ENCODE measurements at regions not wholly inside any gene's neighbourhood (a gene's known extent, or its start where the extent isn't known, plus 50 kb on each side); places are given as distances from the start of the nearest gene placed in this dataset.

DNA sequence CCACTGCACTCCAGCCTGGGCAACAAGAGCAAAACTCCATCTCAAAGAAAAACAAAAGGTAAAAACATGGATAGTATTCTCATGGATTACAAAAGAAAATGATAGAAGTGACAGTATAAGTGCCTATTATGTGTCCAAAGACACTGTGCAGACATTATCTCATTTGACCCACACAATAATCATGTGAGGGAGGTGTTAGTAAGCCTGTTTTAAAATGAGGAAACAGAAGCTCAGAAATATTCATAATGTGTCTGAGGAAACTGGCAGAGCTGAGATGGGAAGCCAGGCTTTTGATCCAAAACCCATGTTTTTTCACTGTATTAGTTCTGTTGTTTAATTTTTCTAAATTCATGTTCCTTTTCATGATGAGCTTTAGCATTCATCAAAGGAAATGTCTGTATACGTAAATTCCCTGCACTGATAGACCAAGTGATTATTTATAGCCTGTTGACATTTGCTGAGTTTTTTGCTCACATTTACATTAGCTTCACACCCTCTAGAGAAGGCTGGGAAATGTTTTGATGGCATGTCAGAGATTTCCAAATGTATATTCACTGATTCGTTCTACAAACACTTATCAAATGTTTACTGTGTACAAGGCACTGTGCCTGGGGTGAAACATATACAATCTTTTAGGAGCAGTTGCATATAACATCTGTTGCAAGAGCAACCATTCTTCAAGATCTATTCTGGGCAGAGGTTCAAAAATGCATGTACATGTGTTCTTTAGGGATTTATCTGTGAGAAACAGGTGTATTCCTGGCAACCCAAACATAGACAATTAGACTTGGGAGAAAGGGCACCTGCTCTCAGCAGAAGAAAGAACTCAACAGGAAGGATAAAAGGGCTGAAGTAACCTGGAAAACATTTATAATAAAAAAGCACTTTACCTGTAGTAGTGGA is 331.5 kb downstream of the SAMD5 start:
- no peak for DNase-seq (ENCODE audit: low read depth)
- no peak overlapping the region for H3K4me3 ChIP-seq (ENCODE audit: low read depth, low read length)
- TF ChIP-seq CTCF (IDR thresholded peaks at IDR 0.05; ENCODE audit: low read depth, low read length, missing control alignments): no peak

DNA sequence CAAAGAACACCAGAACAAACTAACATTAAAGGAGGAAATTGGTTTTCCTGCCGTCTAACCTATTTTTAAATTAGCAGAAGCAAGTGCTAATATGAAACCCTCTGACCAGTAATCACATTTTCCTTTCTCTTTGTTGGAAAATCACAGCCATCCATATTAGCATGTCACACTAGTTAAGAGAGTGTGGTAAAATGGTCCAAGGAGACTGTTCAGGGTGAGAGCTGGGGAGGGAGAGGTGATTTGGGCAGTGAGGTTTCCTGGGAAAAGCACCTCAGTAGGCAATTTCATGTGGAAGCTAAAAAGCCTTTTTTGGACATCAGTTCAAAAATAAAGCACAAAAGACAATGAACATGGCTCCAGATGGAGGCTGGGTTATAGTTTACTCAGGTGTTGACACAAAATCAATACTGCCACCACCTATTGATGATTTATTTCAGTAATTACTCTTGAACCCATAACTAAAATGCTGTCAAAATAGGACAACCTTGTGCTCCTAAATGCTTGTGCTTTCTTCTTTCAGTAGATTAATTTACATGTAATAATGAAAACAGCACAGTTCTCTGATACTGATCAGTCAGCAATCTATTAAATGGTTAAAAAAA is 333.2 kb downstream of the SAMD5 start:
- TF ChIP-seq CTCF (IDR thresholded peaks at IDR 0.05; ENCODE audit: low read depth, low read length, missing control alignments): no peak
- DNase-seq (ENCODE audit: low read depth): no peak
- no peak overlapping the region for H3K4me3 ChIP-seq (ENCODE audit: low read depth, low read length)

DNA sequence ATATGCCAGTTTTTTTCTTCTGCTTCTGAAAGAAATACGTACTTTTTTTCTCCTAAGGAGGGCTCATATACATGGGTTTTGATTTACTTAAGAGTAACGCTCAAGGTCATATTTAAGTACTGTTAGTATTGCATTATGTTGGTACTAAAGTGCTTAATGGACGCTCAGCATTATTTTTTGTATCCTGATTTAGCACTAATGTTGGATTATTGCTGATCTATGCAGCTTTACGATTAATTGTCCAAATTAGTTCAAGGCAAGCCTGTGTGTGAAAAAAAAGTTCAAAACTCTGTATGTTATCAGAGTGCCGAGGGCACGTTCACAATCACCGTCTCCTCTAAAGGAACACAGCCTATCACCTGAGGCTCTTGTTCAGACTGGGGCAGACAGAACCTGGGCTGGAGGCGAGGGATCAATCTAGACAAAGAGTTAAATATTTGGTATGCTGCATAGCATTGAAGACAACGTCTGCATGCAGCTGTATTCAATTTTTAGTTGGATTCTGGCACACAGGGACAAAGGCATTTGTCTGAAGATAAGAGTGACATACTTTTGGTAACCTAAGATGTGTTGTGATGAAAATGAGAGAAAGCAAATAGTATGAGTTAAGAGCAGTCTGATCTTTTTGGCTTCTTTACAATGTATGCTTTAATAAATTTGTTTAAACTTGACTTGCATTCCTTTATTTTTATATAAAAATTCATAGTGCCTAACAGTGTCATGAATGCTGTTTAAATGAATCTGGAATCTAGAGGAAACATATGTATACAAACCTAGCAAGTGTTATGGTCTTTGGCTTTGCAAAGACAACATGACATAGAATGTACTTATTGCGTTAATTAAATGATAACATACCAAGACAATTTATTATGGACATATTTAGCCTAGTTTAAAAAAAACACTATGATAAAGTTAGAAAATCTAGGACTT is 341.2 kb downstream of the SAMD5 start:
- DNase-seq (ENCODE audit: low read depth): no peak
- H3K4me3 ChIP-seq (ENCODE audit: low read depth, low read length): no peak overlapping the region
- TF ChIP-seq CTCF (IDR thresholded peaks at IDR 0.05; ENCODE audit: low read depth, low read length, missing control alignments): no peak

GRCh38 chr6:147852772-147853171 is 344.3 kb downstream of the SAMD5 start:
- TF ChIP-seq CTCF (IDR thresholded peaks at IDR 0.05; ENCODE audit: low read depth, low read length, missing control alignments): no peak
- no peak for DNase-seq (ENCODE audit: low read depth)
- no peak overlapping the region for H3K4me3 ChIP-seq (ENCODE audit: low read depth, low read length)

GRCh38 chr6:147853574-147853973 is 345.1 kb downstream of the SAMD5 start:
- H3K4me3 ChIP-seq (ENCODE audit: low read depth, low read length): no peak overlapping the region
- no peak for DNase-seq (ENCODE audit: low read depth)
- TF ChIP-seq CTCF (IDR thresholded peaks at IDR 0.05; ENCODE audit: low read depth, low read length, missing control alignments): no peak

DNA sequence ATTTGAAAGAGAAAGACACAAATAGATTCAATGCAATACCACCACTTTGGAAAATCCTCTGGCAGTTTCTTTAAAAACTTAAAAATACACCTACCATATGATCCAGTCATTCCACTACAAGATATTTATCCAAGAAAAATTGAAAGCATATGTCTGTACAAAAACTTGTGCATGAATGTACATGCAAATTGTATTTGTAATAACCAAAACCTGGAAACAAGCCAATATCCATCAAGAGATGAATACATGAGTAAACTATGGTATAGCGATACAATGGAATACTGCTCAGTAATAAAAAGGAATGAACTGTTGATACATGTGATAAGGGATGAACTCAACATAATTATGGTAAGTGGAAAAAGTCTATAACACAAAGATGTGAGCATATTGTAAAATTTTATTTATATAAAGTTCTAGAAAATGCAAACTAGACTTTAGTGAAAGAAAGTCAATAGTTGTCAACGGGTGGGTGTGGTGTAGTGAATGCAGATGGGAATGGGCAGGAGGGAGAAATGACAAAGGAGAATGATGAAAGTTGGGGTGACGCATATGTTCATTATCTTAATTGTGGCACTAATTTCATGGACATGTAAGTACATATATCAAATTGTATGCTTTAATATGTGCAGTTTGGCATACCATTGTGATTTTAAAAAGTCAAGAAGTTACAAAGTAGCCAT is 347.5 kb downstream of the SAMD5 start:
- TF ChIP-seq CTCF (IDR thresholded peaks at IDR 0.05; ENCODE audit: low read depth, low read length, missing control alignments): no peak
- DNase-seq (ENCODE audit: low read depth): no peak
- H3K4me3 ChIP-seq (ENCODE audit: low read depth, low read length): no peak overlapping the region

All from GM12864 (cell line).